ENCODE measurements at regions not wholly inside any gene's neighbourhood (a gene's known extent, or its start where the extent isn't known, plus 50 kb on each side); places are given as distances from the start of the nearest gene placed in this dataset.
"Not testable (repeated sequence)": the region's sequence is repeated elsewhere in the genome, so short reads cannot be mapped to it uniquely, and the experiment has no call there.

- not testable (repeated sequence) for DNase-seq
Observed at GRCh38 chr17:45592433-45592923, 102.0 kb upstream of the PLEKHM1 start.

DNA sequence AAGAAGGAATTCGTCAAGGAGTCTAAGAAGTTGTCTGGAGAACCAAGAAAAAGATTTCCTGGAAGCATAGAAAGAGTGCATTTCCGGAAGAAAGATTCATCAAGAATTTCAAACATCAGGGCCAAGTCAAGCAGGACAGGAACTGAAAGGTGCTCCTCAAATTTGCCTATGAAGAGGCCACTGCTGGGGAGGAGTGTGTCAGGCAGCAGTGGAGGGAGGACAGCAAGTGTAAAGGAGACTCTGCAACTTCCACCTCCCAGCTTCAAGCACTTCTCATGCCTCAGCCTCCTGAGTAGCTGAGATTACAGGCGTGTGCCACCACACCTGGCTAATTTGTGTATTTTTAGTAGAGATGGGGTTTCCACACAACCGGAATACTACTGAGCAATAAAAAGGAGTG, 105.8 kb upstream of the PLEKHM1 start:
- not testable (repeated sequence) for DNase-seq

- not testable (repeated sequence) for DNase-seq
Observed at GRCh38 chr17:45600052-45601012, 109.8 kb upstream of the PLEKHM1 start.

- not testable (repeated sequence) for DNase-seq
Observed at GRCh38 chr17:45601013-45601412, 110.5 kb upstream of the PLEKHM1 start.

GRCh38 chr17:45601605-45602539, 111.4 kb upstream of the PLEKHM1 start:
- not testable (repeated sequence) for DNase-seq

GRCh38 chr17:45605751-45606150, 115.2 kb upstream of the PLEKHM1 start:
- not testable (repeated sequence) for DNase-seq

DNA sequence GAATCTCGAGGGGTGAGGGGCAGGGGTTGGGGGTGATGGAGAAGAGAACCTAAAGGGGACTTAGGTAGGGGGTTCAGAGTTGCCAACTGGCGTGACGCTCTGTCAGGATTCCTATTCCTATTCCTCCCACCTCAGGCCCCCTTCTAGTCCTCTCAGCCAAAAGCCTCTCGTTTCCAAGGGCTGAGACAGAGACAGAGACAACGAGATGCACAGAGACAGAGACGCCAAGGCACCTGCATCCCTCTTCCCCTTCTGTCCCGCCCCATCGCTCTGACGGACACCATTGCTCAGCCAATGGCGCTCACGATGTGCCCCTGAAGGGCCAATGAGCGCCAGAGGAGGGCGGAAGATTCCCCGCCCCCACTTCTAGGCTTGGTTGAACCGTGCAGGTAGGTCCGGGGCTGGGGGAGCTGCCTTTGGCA, 129.5 kb upstream of the PLEKHM1 start:
- not testable (repeated sequence) for DNase-seq

GRCh38 chr17:45620468-45620867, 129.9 kb upstream of the PLEKHM1 start:
- not testable (repeated sequence) for DNase-seq

DNA sequence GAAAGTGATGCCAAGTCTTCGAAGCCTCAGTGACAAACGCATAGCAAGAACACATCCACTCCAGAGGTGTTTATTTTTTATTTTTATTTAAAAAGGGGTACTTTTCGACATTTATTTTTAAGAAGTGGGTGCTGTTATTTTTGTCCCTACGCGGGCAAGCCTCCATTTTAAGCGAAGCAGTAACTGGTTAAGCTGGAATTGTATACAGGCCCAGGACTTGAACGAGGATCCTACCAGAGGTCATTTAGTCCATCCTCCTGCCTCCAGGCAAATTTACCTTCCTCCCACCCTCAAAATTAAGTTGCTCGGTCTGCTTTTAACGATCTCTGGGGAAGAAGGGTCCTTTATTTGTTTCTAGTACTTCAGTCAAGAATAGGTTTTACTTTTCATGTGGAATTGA, 130.6 kb upstream of the PLEKHM1 start:
- not testable (repeated sequence) for DNase-seq

- not testable (repeated sequence) for DNase-seq
Observed at GRCh38 chr17:45622295-45622694, 131.8 kb upstream of the PLEKHM1 start.

DNA sequence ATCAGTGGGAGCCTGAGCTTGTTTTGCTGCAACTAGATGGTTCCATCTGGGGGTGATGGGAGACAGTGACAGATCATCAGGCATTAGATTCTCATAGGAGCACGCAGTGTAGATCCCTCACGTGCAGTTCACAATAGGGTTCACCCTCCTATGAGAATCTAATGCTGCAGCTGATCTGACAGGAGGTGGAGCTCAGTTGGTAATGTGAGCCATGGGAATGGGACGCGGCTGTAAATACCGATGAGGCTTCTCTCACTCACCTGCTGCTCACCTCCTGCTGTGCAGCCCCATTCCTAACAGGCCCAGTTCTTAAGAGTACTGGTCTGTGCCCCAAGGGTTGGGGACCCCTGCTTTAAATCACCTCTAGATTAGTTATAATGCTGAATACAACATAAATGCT, 137.5 kb upstream of the PLEKHM1 start:
- no peak for DNase-seq

- no peak for DNase-seq
Observed at GRCh38 chr17:45631941-45632340, 141.4 kb upstream of the PLEKHM1 start.

GRCh38 chr17:45639297-45639849, 144.7 kb upstream of the CRHR1 start:
- no peak for DNase-seq

DNA sequence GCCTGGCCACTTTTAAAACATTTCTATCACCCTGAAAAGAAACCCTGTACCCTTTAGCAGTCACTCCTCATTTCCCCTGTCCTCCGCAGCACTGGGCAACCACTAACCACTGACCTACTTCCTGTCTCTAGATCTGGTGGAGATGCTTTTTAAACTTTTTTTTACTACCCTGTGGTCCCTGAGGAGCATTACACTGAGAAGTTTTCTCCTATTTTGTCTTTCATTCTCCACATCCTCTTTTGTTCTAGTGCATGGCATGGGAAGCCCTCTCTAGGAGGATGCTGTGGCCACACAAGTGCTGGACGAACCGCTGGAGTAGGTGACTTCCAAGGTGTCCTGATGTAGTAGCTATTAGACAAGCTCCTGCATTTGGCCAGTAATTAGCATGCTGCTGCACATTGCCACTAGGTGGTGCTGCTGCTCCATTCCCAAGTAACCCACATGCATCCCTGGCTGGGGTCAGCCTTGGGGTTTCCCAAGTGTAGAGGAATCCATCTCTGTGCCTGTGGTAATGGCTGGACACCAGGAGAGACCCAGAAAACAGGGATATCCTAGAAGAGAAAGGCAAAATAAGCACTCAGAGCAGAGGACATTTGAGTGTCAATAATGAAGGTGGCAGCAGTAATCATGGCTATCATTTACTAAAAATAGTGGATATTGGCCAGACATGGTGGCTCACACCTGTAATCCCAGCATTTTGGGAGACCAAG, 143.8 kb upstream of the CRHR1 start:
- DNase-seq = no peak

- DNase-seq = no peak
Observed at GRCh38 chr17:45641541-45641940, 142.6 kb upstream of the CRHR1 start.

DNA sequence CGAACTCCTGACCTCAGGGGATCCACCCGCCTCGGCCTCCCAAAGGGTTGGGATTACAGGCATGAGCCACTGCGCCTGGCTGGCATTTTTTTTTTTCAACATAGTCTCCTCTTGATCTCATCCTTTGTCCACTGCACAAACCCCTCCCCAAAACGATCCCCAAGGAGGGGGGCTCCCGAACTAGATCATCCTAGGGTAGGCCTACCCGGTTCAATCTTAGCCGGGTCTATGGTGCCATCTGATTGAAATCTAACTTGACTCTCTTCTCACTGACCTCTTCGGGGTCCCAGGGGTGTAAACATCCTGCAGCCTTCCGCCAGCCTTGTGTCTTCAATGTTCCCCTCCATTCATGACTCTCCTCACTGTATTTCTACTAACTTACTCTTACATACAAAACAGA, 140.5 kb upstream of the CRHR1 start:
- no peak for DNase-seq

DNA sequence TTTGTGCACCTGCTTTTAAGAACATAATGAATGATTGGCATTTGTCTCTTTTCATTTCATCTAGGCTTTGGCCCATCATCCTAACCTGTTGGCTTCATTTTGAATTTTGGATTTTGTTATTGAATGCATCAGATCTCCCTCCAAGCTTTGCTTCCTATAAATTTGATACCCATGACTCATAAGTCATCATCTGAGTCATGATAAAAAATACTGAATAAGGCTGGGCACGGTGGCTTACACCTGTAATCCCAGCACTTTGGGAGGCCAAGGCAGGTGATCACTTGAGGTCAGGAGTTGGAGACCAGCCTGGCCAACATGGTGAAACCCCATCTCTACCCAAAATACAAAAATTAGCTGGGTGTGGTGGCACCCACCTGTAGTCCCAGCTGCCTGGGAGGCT, 139.5 kb upstream of the CRHR1 start:
- DNase-seq = not testable (repeated sequence)

DNA sequence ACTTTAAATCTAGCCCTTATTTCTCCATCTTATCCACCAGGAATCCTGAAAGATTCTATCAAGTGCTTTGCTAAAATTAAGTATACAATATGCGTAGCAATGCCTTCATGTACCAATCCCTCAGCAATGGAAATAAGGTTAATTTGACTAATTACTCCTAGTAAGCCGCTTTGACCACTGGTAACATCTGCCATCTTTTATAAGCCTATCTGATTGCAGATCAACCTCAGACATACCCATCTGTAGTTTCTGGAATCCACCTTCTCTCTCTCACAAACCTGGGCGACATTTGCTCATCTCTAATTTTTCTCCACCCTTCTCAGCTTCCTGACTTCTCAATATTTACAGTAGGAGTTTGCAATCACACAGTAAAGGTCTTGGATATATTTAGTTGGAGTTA, 138.8 kb upstream of the CRHR1 start:
- DNase-seq = peak; percentile 92

GRCh38 chr17:45646288-45646988, 137.7 kb upstream of the CRHR1 start:
- DNase-seq = peak; percentile 52

- no peak for DNase-seq
Observed at GRCh38 chr17:45648642-45649041, 135.5 kb upstream of the CRHR1 start.

- no peak for DNase-seq
Observed at GRCh38 chr17:45649796-45650195, 134.3 kb upstream of the CRHR1 start.

- no peak for DNase-seq
Observed at GRCh38 chr17:45650561-45650960, 133.6 kb upstream of the CRHR1 start.
